H9 (cell line): ENCODE measurements at regions not wholly inside any gene's neighbourhood (a gene's known extent, or its start where the extent isn't known, plus 50 kb on each side); places are given as distances from the start of the nearest gene placed in this dataset.

ENCODE experiments used
- DNase-seq: peaks from one replicate; pipeline ENCODE4 v3.0.0-alpha.2; 2017
- H2AFZ ChIP-seq: one replicate; pipeline ENCODE4 v1.6.1; 2013; ENCODE audit warnings: mild to moderate bottlenecking, low read length, control low read depth, moderate library complexity
- H2AK5ac ChIP-seq: 2 replicates; pipeline ENCODE4 v1.6.1; 2013; ENCODE audit warnings: low read length, control low read depth, mixed read lengths; ENCODE audit not compliant: insufficient read length
- H2BK120ac ChIP-seq: one replicate; pipeline ENCODE4 v1.6.1; 2013; ENCODE audit warnings: low read depth, mild to moderate bottlenecking, low read length, control low read depth, inconsistent platforms; ENCODE audit not compliant: poor library complexity, severe bottlenecking
- H2BK12ac ChIP-seq: 2 replicates; pipeline ENCODE4 v1.6.1; 2013; ENCODE audit warnings: low read length, control low read depth, mixed read lengths, low read depth; ENCODE audit not compliant: insufficient read length
- H2BK15ac ChIP-seq: 2 replicates; pipeline ENCODE4 v1.6.1; 2013; ENCODE audit warnings: low read depth, low read length, control low read depth
- H2BK20ac ChIP-seq: one replicate; pipeline ENCODE4 v1.6.1; 2013; ENCODE audit warnings: low read depth, mild to moderate bottlenecking, low read length, control low read depth, inconsistent platforms; ENCODE audit not compliant: poor library complexity, severe bottlenecking
- H2BK5ac ChIP-seq: 2 replicates; pipeline ENCODE4 v1.6.1; 2013; ENCODE audit warnings: low read length, control low read depth, mixed read lengths; ENCODE audit not compliant: insufficient read length
- H3K14ac ChIP-seq: 2 replicates; pipeline ENCODE4 v1.6.1; 2013; ENCODE audit warnings: low read length, control low read depth; ENCODE audit not compliant: insufficient read depth
- H3K18ac ChIP-seq: 2 replicates; pipeline ENCODE4 v1.6.1; 2013; ENCODE audit warnings: low read depth, mild to moderate bottlenecking, mixed read lengths, low read length, control low read depth; ENCODE audit not compliant: insufficient read length
- H3K23ac ChIP-seq: 2 replicates; pipeline ENCODE4 v1.6.1; 2013; ENCODE audit warnings: low read length, control low read depth, mixed read lengths, low read depth; ENCODE audit not compliant: insufficient read length
- H3K23me2 ChIP-seq: 2 replicates; pipeline ENCODE4 v1.6.1; 2013; ENCODE audit warnings: low read depth, mild to moderate bottlenecking, mixed read lengths, low read length, control low read depth; ENCODE audit not compliant: insufficient read length, poor library complexity, severe bottlenecking
- H3K27ac ChIP-seq: 2 replicates; pipeline ENCODE4 v1.5.1; 2013; ENCODE audit warnings: low read length, control low read depth, mixed read lengths, low read depth; ENCODE audit not compliant: insufficient read length
- H3K27me3 ChIP-seq: 2 replicates; pipeline ENCODE4 v1.6.1; 2013; ENCODE audit warnings: low read length, control low read depth, inconsistent platforms; ENCODE audit not compliant: insufficient read depth
- H3K4ac ChIP-seq: 2 replicates; pipeline ENCODE4 v1.6.1; 2013; ENCODE audit warnings: low read depth, mild to moderate bottlenecking, control low read depth, inconsistent platforms, low read length, moderate library complexity
- H3K4me1 ChIP-seq: 2 replicates; pipeline ENCODE4 v1.6.1; 2013; ENCODE audit warnings: low read length, control low read depth, inconsistent platforms; ENCODE audit not compliant: insufficient read depth
- H3K4me2 ChIP-seq: 2 replicates; pipeline ENCODE4 v1.6.1; 2013; ENCODE audit warnings: low read length, control low read depth, mixed read lengths; ENCODE audit not compliant: insufficient read length, insufficient read depth
- H3K56ac ChIP-seq: 2 replicates; pipeline ENCODE4 v1.6.1; 2013; ENCODE audit warnings: low read depth, mild to moderate bottlenecking, mixed read lengths, low read length, control low read depth; ENCODE audit not compliant: insufficient read length
- H3K79me1 ChIP-seq: 2 replicates; pipeline ENCODE4 v1.6.1; 2013; ENCODE audit warnings: low read depth, mild to moderate bottlenecking, moderate library complexity, low read length, control low read depth, inconsistent platforms; ENCODE audit not compliant: insufficient read depth, poor library complexity, severe bottlenecking
- H3K79me2 ChIP-seq: 2 replicates; pipeline ENCODE4 v1.6.1; 2013; ENCODE audit warnings: low read length, control low read depth, inconsistent platforms; ENCODE audit not compliant: insufficient read depth
- H3K9ac ChIP-seq: 2 replicates; pipeline ENCODE4 v1.6.1; 2013; ENCODE audit warnings: low read length, control low read depth, mixed read lengths; ENCODE audit not compliant: insufficient read length; ENCODE audit errors: extremely low read depth
- H3K9me3 ChIP-seq: one replicate; pipeline ENCODE4 v1.6.1; 2013; ENCODE audit warnings: low read depth, low read length, inconsistent platforms; ENCODE audit not compliant: control insufficient read depth
- H3T11ph ChIP-seq: one replicate; pipeline ENCODE4 v1.6.1; 2013; ENCODE audit warnings: mild to moderate bottlenecking, low read length, control low read depth, inconsistent platforms
- H4K20me1 ChIP-seq: one replicate; pipeline ENCODE4 v1.6.1; 2013; ENCODE audit not compliant: control insufficient read depth, insufficient read length, insufficient read depth
- H4K5ac ChIP-seq: 2 replicates; pipeline ENCODE4 v1.6.1; 2013; ENCODE audit warnings: low read depth, mild to moderate bottlenecking, mixed read lengths, low read length, control low read depth; ENCODE audit not compliant: insufficient read length
- H4K8ac ChIP-seq: replicated peaks from 2 replicates; pipeline ENCODE4 v1.6.1; 2013; ENCODE audit warnings: low read length, control low read depth, mixed read lengths, low read depth; ENCODE audit not compliant: insufficient read length
- H4K91ac ChIP-seq: 2 replicates; pipeline ENCODE4 v1.6.1; 2013; ENCODE audit warnings: low read depth, mild to moderate bottlenecking, moderate library complexity, mixed read lengths, low read length, control low read depth; ENCODE audit not compliant: insufficient read length
- H3K27ac Mint-ChIP-seq, 3 experiments: 2 replicates in 2 of 3; 3 replicates in 1 of 3; pipeline ENCODE4 v1.8.0; 2020 to 2021; ENCODE audit warnings: mixed read lengths in 3 of 3, mild to moderate bottlenecking in 1 of 3, moderate library complexity in 1 of 3
- H3K27me3 Mint-ChIP-seq: 2 replicates; pipeline ENCODE4 v1.8.0; 2021; ENCODE audit warnings: low read depth, mild to moderate bottlenecking, moderate library complexity, mixed read lengths
- H3K36me3 Mint-ChIP-seq, 3 experiments: 2 replicates in 2 of 3; 3 replicates in 1 of 3; pipeline ENCODE4 v1.8.0; 2020 to 2021; ENCODE audit warnings: low read depth in 3 of 3, mixed read lengths in 3 of 3; ENCODE audit not compliant: insufficient read depth in 1 of 3
- H3K4me1 Mint-ChIP-seq, 2 experiments: 2 replicates each; pipeline ENCODE4 v1.8.0; 2020; ENCODE audit warnings: mixed read lengths in 2 of 2
- H3K4me3 Mint-ChIP-seq, 2 experiments: 2 replicates in 1 of 2; 3 replicates in 1 of 2; pipeline ENCODE4 v1.8.0; 2020 to 2021; ENCODE audit warnings: mild to moderate bottlenecking in 2 of 2, mixed read lengths in 2 of 2, moderate library complexity in 1 of 2
- H3K9me3 Mint-ChIP-seq, 2 experiments: 2 replicates in 1 of 2; 3 replicates in 1 of 2; pipeline ENCODE4 v1.8.0; 2020; ENCODE audit warnings: mild to moderate bottlenecking in 2 of 2, mixed read lengths in 2 of 2, moderate library complexity in 1 of 2
- CTCF ChIP-seq: fragments of 200-600 bp; sonication (generic); conservative IDR thresholded peaks from 3 replicates; pipeline ENCODE4 v1.8.0; 2021; ENCODE audit warnings: antibody characterized with exemption, mild to moderate bottlenecking
- WGBS: extraction: QIAGEN DNeasy Blood & Tissue Kit; methylation state at CpG from one replicate; pipeline ENCODE4 v1.1.7; 2013; ENCODE audit warnings: missing lambda C conversion rate, low lambda C conversion rate, mixed read lengths; ENCODE audit not compliant: insufficient read length; ENCODE audit errors: extremely low coverage; 5-methylcytosine and 5-hydroxymethylcytosine counted together

- H2AFZ ChIP-seq, result no peak overlapping the region
- H2BK5ac ChIP-seq, result no peak overlapping the region
- no peak overlapping the region for H4K5ac ChIP-seq
- DNase-seq, result no peak
- H3K4me1 Mint-ChIP-seq, result peaks cover under 1 to 6% of the 10 kb centered on the region in 2 experiments; a peak in 3 of 4 replicates
- TF ChIP-seq CTCF, result no peak
- no peak overlapping the region for H3K4me3 Mint-ChIP-seq
- no peak overlapping the region for H3K9ac ChIP-seq
- no peak overlapping the region for H2BK120ac ChIP-seq
- H3K23ac ChIP-seq, result no peak overlapping the region
- H2AK5ac ChIP-seq, result no peak overlapping the region
- H4K20me1 ChIP-seq, result no peaks in the 10 kb centered on the region
- no peaks in the 10 kb centered on the region; a peak in 1 of 5 replicates for H3K9me3 Mint-ChIP-seq
- no peak overlapping the region for H2BK20ac ChIP-seq
- no peak overlapping the region for H3K27ac ChIP-seq
- no peak overlapping the region for H3K4ac ChIP-seq
- H3K4me2 ChIP-seq, result no peak overlapping the region
- peaks cover 4% of the 10 kb centered on the region for H3K23me2 ChIP-seq
- no peak overlapping the region for H3K14ac ChIP-seq
- H3K27me3 Mint-ChIP-seq, result no peaks in the 10 kb centered on the region
- H3K9me3 ChIP-seq, result no peaks in the 10 kb centered on the region
- H4K8ac ChIP-seq, result no peak overlapping the region
- no peak overlapping the region for H3K18ac ChIP-seq
- H4K91ac ChIP-seq, result no peak overlapping the region
- H2BK12ac ChIP-seq, result no peak overlapping the region
- H3K79me1 ChIP-seq, result no peaks in the 10 kb centered on the region
- no peak overlapping the region; a peak in 1 of 7 replicates for H3K27ac Mint-ChIP-seq
- no peaks in the 10 kb centered on the region for H3K27me3 ChIP-seq
- no peak overlapping the region for H2BK15ac ChIP-seq
- H3K56ac ChIP-seq, result no peak overlapping the region
- no peak overlapping the region for H3T11ph ChIP-seq
- no peaks in the 10 kb centered on the region for H3K79me2 ChIP-seq
- no peaks in the 10 kb centered on the region for H3K36me3 Mint-ChIP-seq
- no CpG with 5 or more reads among the region's 5 CpGs for WGBS
- no peaks in the 10 kb centered on the region for H3K4me1 ChIP-seq
These were observed 302.5 kb downstream of the RWDD3 start for GRCh38 chr1:95536501-95536900.
